Neuronal stem cell (in vitro differentiated cells): ENCODE measurements at regions not wholly inside any gene's neighbourhood (a gene's known extent, or its start where the extent isn't known, plus 50 kb on each side); places are given as distances from the start of the nearest gene placed in this dataset.

Experiments
- DNase-seq: peaks from one replicate; pipeline ENCODE4 v3.0.0-alpha.2; 2013; ENCODE audit warnings: low spot score
- H2AFZ ChIP-seq: one replicate; pipeline ENCODE4 v1.6.1; 2013; ENCODE audit warnings: mild to moderate bottlenecking, low read length, inconsistent platforms
- H2AK5ac ChIP-seq: 2 replicates; pipeline ENCODE4 v1.6.1; 2013; ENCODE audit warnings: low read depth, mild to moderate bottlenecking, inconsistent platforms, low read length, moderate library complexity, mixed read lengths
- H2BK120ac ChIP-seq: 2 replicates; pipeline ENCODE4 v1.6.1; 2013; ENCODE audit warnings: low read depth, mild to moderate bottlenecking, inconsistent platforms, low read length, moderate library complexity, mixed read lengths
- H2BK12ac ChIP-seq: one replicate; pipeline ENCODE4 v1.6.1; 2013; ENCODE audit warnings: low read length, inconsistent platforms
- H2BK15ac ChIP-seq: 2 replicates; pipeline ENCODE4 v1.6.1; 2013; ENCODE audit warnings: mild to moderate bottlenecking, low read length, inconsistent platforms, mixed read lengths
- H2BK5ac ChIP-seq: one replicate; pipeline ENCODE4 v1.6.1; 2013; ENCODE audit warnings: inconsistent platforms, mild to moderate bottlenecking, low read length, moderate library complexity
- H3K14ac ChIP-seq: one replicate; pipeline ENCODE4 v1.6.1; 2013; ENCODE audit warnings: low read length, inconsistent platforms
- H3K18ac ChIP-seq: 2 replicates; pipeline ENCODE4 v1.6.1; 2013; ENCODE audit warnings: low read length, inconsistent platforms
- H3K23ac ChIP-seq: 2 replicates; pipeline ENCODE4 v1.6.1; 2013; ENCODE audit warnings: low read depth, mild to moderate bottlenecking, mixed read lengths, low read length, inconsistent platforms; ENCODE audit not compliant: poor library complexity
- H3K27ac ChIP-seq: replicated peaks from 3 replicates; pipeline ENCODE4 v1.5.1; 2013; ENCODE audit warnings: low read length, inconsistent platforms
- H3K27me3 ChIP-seq, 3 experiments: 2 replicates each; pipeline ENCODE4 v1.6.1; 2013; ENCODE audit warnings: low read length in 3 of 3, mild to moderate bottlenecking in 2 of 3, inconsistent platforms in 1 of 3, low read depth in 1 of 3, mixed read lengths in 1 of 3, moderate library complexity in 1 of 3; ENCODE audit not compliant: control insufficient read depth in 3 of 3, insufficient read depth in 3 of 3
- H3K36me3 ChIP-seq, 2 donors: replicated peaks in 1 of 2; 2 replicates each; pipeline ENCODE4 v1.6.1; 2013; ENCODE audit warnings: low read length in 2 of 2; ENCODE audit not compliant: control insufficient read depth in 2 of 2, insufficient read depth in 2 of 2
- H3K4ac ChIP-seq: 2 replicates; pipeline ENCODE4 v1.6.1; 2013; ENCODE audit warnings: inconsistent platforms, mild to moderate bottlenecking, low read length, moderate library complexity
- H3K4me1 ChIP-seq, 2 donors: 1 replicate in 1 of 2; 2 replicates in 1 of 2; pipeline ENCODE4 v1.6.1; 2013; ENCODE audit warnings: low read length in 2 of 2, low read depth in 1 of 2; ENCODE audit not compliant: control insufficient read depth in 2 of 2, insufficient read depth in 1 of 2
- H3K4me2 ChIP-seq: one replicate; pipeline ENCODE4 v1.6.1; 2013; ENCODE audit warnings: mild to moderate bottlenecking, low read length, inconsistent platforms; ENCODE audit not compliant: insufficient read depth, poor library complexity, severe bottlenecking
- H3K4me3 ChIP-seq, 2 donors: 2 replicates each; pipeline ENCODE4 v1.5.1; 2013; ENCODE audit warnings: low read length in 2 of 2, mild to moderate bottlenecking in 2 of 2, inconsistent platforms in 1 of 2, moderate library complexity in 1 of 2
- H3K79me1 ChIP-seq: one replicate; pipeline ENCODE4 v1.6.1; 2013; ENCODE audit warnings: low read depth, mild to moderate bottlenecking, inconsistent platforms, low read length, moderate library complexity
- H3K9ac ChIP-seq: one replicate; pipeline ENCODE4 v1.6.1; 2013; ENCODE audit warnings: mild to moderate bottlenecking, low read depth, low read length, inconsistent platforms; ENCODE audit not compliant: poor library complexity
- H3K9me3 ChIP-seq, 2 donors: replicated peaks in 1 of 2; 2 replicates each; pipeline versions ENCODE3 to v1.6.1; 2013; ENCODE audit warnings: low read length in 2 of 2, mild to moderate bottlenecking in 2 of 2, inconsistent platforms in 1 of 2, low read depth in 1 of 2, mixed read lengths in 1 of 2, moderate library complexity in 1 of 2; ENCODE audit not compliant: control insufficient read depth in 2 of 2, insufficient read depth in 1 of 2
- H4K8ac ChIP-seq: one replicate; pipeline ENCODE4 v1.6.1; 2013; ENCODE audit warnings: low read depth, mild to moderate bottlenecking, inconsistent platforms, low read length, moderate library complexity
- H4K91ac ChIP-seq: one replicate; pipeline ENCODE4 v1.6.1; 2013; ENCODE audit warnings: low read length, low read depth, mild to moderate bottlenecking, inconsistent platforms; ENCODE audit not compliant: poor library complexity
- WGBS, 2 donors: extraction: QIAGEN DNeasy Blood & Tissue Kit; methylation state at CpG; one replicate each; pipeline ENCODE4 v1.1.7; 2013; ENCODE audit warnings: missing lambda C conversion rate in 2 of 2, mixed read lengths in 1 of 2; ENCODE audit not compliant: insufficient read length in 2 of 2, insufficient replicate concordance in 1 of 2; ENCODE audit errors: extremely low coverage in 2 of 2; 5-methylcytosine and 5-hydroxymethylcytosine counted together

- Histone ChIP-seq H2BK120ac (peak overlapping the region; percentile 98), H3K18ac (peak overlapping the region; percentile 77), H3K36me3 (no peaks in the 10 kb centered on the region), H3K14ac (no peak overlapping the region), H3K4me2 (no peak overlapping the region), H3K4me1 (peaks cover 0 to 8% of the 10 kb centered on the region in 2 donors), H2AFZ (peak overlapping the region; percentile 46), H3K9me3 (peaks cover 0 to 4% of the 10 kb centered on the region in 2 donors), H3K79me1 (no peaks in the 10 kb centered on the region), H4K8ac (no peak overlapping the region), H2BK5ac (peak overlapping the region; percentile 4), H3K4ac (no peak overlapping the region), H3K9ac (no peak overlapping the region), H2BK15ac (peak overlapping the region; percentile 88), H3K27me3 (no peaks in the 10 kb centered on the region), H3K4me3 (no peak overlapping the region), H3K27ac (no peak overlapping the region), H4K91ac (no peak overlapping the region), H3K23ac (no peak overlapping the region), H2AK5ac (peak overlapping the region; percentile 8), H2BK12ac (peak overlapping the region; percentile 33)
- WGBS, 2 donors, result no CpG with 5 or more reads among the region's 25 CpGs
- no peak for DNase-seq
Observed at GRCh38 chr13:112131081-112131712, 64.2 kb downstream of the SOX1 start.

- no peaks in the 10 kb centered on the region for H3K36me3 ChIP-seq
- no peak overlapping the region for H3K4me2 ChIP-seq
- H3K9me3 ChIP-seq, result no peaks in the 10 kb centered on the region
- peak overlapping the region; percentile 86 for H3K18ac ChIP-seq
- no peak overlapping the region for H3K27ac ChIP-seq
- H2BK5ac ChIP-seq, result peak overlapping the region; percentile 4
- no CpG with 5 or more reads among the region's 11 CpGs for WGBS, 2 donors
- H3K4me3 ChIP-seq, result no peak overlapping the region
- H2AK5ac ChIP-seq, result peak overlapping the region; percentile 92
- H3K4ac ChIP-seq, result peak overlapping the region; percentile 77
- H2BK120ac ChIP-seq, result peak overlapping the region; percentile 98
- H2BK15ac ChIP-seq, result peak overlapping the region; percentile 88
- H2BK12ac ChIP-seq, result peak overlapping the region; percentile 33
- peaks cover 0 to 8% of the 10 kb centered on the region in 2 donors for H3K4me1 ChIP-seq
- no peak overlapping the region for H3K9ac ChIP-seq
- H3K23ac ChIP-seq, result no peak overlapping the region
- no peak overlapping the region for H2AFZ ChIP-seq
- no peaks in the 10 kb centered on the region for H3K27me3 ChIP-seq
- no peaks in the 10 kb centered on the region for H3K79me1 ChIP-seq
- H4K8ac ChIP-seq, result no peak overlapping the region
- no peak overlapping the region for H3K14ac ChIP-seq
- no peak for DNase-seq
- H4K91ac ChIP-seq, result no peak overlapping the region
Observed at GRCh38 chr13:112131713-112132113, 64.8 kb downstream of the SOX1 start.

GRCh38 chr13:112132142-112132541 lies 65.2 kb downstream of the SOX1 start:
- Histone ChIP-seq H2BK12ac (peak overlapping the region; percentile 14), H4K8ac (no peak overlapping the region), H2BK15ac (peak overlapping the region; percentile 88), H3K4ac (peak overlapping the region; percentile 77), H3K18ac (peak overlapping the region; percentile 86), H2BK120ac (no peak overlapping the region), H3K27ac (no peak overlapping the region), H3K4me3 (no peak overlapping the region), H3K9me3 (no peaks in the 10 kb centered on the region), H4K91ac (no peak overlapping the region), H2BK5ac (peak overlapping the region; percentile 4), H3K4me1 (peaks cover 0 to 8% of the 10 kb centered on the region in 2 donors), H3K79me1 (no peaks in the 10 kb centered on the region), H3K4me2 (no peak overlapping the region), H3K27me3 (no peaks in the 10 kb centered on the region), H2AFZ (no peak overlapping the region), H2AK5ac (peak overlapping the region; percentile 92), H3K9ac (no peak overlapping the region), H3K23ac (no peak overlapping the region), H3K36me3 (no peaks in the 10 kb centered on the region), H3K14ac (no peak overlapping the region)
- no peak for DNase-seq
- no CpG with 5 or more reads among the region's 17 CpGs for WGBS, 2 donors

- no peak overlapping the region for H2BK12ac ChIP-seq
- no peak overlapping the region for H2AFZ ChIP-seq
- no peak overlapping the region for H3K27ac ChIP-seq
- no peak for DNase-seq
- peak overlapping the region; percentile 14 for H2BK15ac ChIP-seq
- WGBS, 2 donors, result no CpG with 5 or more reads among the region's 9 CpGs
- peak overlapping the region; percentile 6 for H2AK5ac ChIP-seq
- H3K23ac ChIP-seq, result no peak overlapping the region
- H3K18ac ChIP-seq, result peak overlapping the region; percentile 20
- no peak overlapping the region for H3K4me3 ChIP-seq
- no peaks in the 10 kb centered on the region for H3K9me3 ChIP-seq
- H3K14ac ChIP-seq, result no peak overlapping the region
- no peak overlapping the region for H2BK5ac ChIP-seq
- H3K36me3 ChIP-seq, result no peaks in the 10 kb centered on the region
- H3K9ac ChIP-seq, result no peak overlapping the region
- no peak overlapping the region for H4K8ac ChIP-seq
- no peaks in the 10 kb centered on the region for H3K27me3 ChIP-seq
- H3K4me2 ChIP-seq, result no peak overlapping the region
- H3K4ac ChIP-seq, result no peak overlapping the region
- no peak overlapping the region for H2BK120ac ChIP-seq
- H3K79me1 ChIP-seq, result no peaks in the 10 kb centered on the region
- H3K4me1 ChIP-seq, result peaks cover 0 to 8% of the 10 kb centered on the region in 2 donors
- H4K91ac ChIP-seq, result no peak overlapping the region
Observed at GRCh38 chr13:112132619-112133018, 65.7 kb downstream of the SOX1 start.
